ENCODE measurements at regions not wholly inside any gene's neighbourhood (a gene's known extent, or its start where the extent isn't known, plus 50 kb on each side); places are given as distances from the start of the nearest gene placed in this dataset.

DNA sequence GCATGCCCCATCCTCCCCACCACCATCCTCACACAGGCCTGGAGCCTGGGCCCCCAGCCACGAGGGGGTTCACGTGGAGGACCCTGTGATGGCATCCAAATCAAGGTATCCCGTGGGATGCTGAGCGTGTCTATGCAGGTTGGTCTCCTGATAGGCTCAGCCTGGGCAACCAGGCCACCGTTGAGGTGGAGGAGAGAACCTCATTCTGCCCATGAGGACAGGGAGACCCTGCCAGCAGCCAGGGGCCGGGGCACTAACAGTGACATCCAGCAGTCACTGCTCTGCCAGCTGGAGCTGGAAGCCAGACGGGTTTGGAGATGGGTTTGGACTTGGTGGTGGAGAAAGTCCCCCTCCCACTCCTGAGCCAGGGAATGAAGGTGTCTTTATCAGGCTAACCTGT is 582.8 kb downstream of the MATN1 start:
- TF ChIP-seq POLR2A (IDR thresholded peaks at IDR 0.05; ENCODE audit: low read length) (no peak), GATA1 (IDR thresholded peaks at IDR 0.05; ENCODE audit: low read depth, low read length) (no peak)

Data from erythroblast (primary cell).